MM.1S (cell line): ENCODE measurements at regions not wholly inside any gene's neighbourhood (a gene's known extent, or its start where the extent isn't known, plus 50 kb on each side); places are given as distances from the start of the nearest gene placed in this dataset.

Experiments used
- EZH2 ChIP-seq: fragments of 300-600 bp; sonication (generic); optimal IDR thresholded peaks from 2 replicates; pipeline ENCODE3; 2017; ENCODE audit warnings: low read depth, mild to moderate bottlenecking, antibody characterized with exemption, low read length, mixed read lengths
- TF ChIP-seq, protein P1 (sequence below): fragments of 300-600 bp; sonication (generic); IDR thresholded peaks from 2 replicates; pipeline ENCODE4 v1.5.1; 2016; ENCODE audit warnings: antibody characterized with exemption, low read length, mixed read lengths

DNA sequence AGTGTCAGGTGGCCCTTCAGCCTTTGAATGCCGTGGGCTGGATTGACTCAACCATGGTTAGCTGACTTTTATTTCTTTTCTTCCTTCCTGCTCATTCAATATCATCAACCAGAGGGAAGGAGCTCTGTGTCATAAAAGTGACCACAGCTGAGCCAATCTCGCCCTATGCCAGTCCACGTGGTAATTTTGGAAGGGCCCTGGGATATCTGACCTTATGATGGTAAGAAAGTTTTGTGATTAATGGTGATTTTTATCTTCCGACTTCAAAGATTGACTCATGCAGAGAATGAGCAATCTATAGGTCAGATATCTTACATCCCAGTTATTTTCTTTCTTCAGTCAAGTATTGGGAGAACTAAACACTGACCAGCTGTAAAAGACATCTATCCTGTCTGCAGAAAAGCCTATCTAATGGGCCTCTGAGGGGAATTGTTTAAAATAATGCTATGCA lies 170.3 kb downstream of the ZC3H11B start:
- TF ChIP-seq, protein P1, sequence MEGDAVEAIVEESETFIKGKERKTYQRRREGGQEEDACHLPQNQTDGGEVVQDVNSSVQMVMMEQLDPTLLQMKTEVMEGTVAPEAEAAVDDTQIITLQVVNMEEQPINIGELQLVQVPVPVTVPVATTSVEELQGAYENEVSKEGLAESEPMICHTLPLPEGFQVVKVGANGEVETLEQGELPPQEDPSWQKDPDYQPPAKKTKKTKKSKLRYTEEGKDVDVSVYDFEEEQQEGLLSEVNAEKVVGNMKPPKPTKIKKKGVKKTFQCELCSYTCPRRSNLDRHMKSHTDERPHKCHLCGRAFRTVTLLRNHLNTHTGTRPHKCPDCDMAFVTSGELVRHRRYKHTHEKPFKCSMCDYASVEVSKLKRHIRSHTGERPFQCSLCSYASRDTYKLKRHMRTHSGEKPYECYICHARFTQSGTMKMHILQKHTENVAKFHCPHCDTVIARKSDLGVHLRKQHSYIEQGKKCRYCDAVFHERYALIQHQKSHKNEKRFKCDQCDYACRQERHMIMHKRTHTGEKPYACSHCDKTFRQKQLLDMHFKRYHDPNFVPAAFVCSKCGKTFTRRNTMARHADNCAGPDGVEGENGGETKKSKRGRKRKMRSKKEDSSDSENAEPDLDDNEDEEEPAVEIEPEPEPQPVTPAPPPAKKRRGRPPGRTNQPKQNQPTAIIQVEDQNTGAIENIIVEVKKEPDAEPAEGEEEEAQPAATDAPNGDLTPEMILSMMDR = no peak
- no peak for TF ChIP-seq EZH2
